SK-N-SH (cell line): ENCODE measurements at regions not wholly inside any gene's neighbourhood (a gene's known extent, or its start where the extent isn't known, plus 50 kb on each side); places are given as distances from the start of the nearest gene placed in this dataset.

Experiments
- CTCF ChIP-seq: fragments of 200-600 bp; sonication (generic); IDR thresholded peaks from 2 replicates; pipeline ENCODE4 v1.6.1; 2017; ENCODE audit warnings: antibody characterized with exemption, mild to moderate bottlenecking, moderate library complexity
- FOSL2 ChIP-seq: IDR thresholded peaks from 2 replicates; pipeline ENCODE4 v1.4.0; 2012; ENCODE audit warnings: low read depth, mild to moderate bottlenecking, moderate library complexity, borderline replicate concordance
- FOXM1 ChIP-seq: IDR thresholded peaks from 2 replicates; pipeline ENCODE4 v1.4.0; 2012; ENCODE audit warnings: low read depth, mild to moderate bottlenecking
- MEF2A ChIP-seq: IDR thresholded peaks from 2 replicates; pipeline ENCODE4 v1.4.0; 2012; ENCODE audit warnings: low read depth, borderline replicate concordance
- PBX3 ChIP-seq: IDR thresholded peaks from 2 replicates; pipeline ENCODE4; 2012
- TCF12 ChIP-seq: IDR thresholded peaks from 2 replicates; pipeline ENCODE4 v1.4.0; 2012

GRCh38 chr7:47170516-47170915, 411.4 kb downstream of the TNS3 start:
- TF ChIP-seq FOSL2: no peak
- TF ChIP-seq CTCF: peak; percentile 50
- TF ChIP-seq MEF2A: no peak
- no peak for TF ChIP-seq TCF12
- no peak for TF ChIP-seq FOXM1
- no peak for TF ChIP-seq PBX3
